ENCODE measurements at regions not wholly inside any gene's neighbourhood (a gene's known extent, or its start where the extent isn't known, plus 50 kb on each side); places are given as distances from the start of the nearest gene placed in this dataset.

DNA sequence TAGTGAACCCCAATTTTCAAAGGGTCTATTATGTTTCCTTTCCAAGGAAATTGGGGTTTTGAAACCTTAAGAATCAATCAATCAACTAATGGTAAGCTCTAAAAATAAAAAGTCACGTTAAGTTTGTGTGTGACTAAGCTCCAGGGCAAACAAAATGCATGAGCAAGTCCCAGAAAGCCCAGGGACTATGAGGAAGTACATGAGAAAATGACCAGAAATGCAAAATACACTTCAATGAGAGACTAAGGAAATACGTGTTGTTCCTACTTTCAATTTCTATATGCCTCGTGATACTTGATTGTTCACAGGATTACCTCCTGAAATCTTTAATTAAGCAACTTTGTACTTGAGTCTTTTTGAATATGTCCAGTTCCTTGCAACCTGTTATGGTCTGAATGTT is 684.4 kb upstream of the SYT4 start:
- TF ChIP-seq CTCF (IDR thresholded peaks at IDR 0.05; ENCODE audit: insufficient read depth, low read length, poor library complexity, severe bottlenecking) (no peak), EZH2phosphoT487 (conservative IDR thresholded peaks at IDR 0.05; ENCODE audit: low read length) (no peak)

Measured in SU-DHL-6 (cell line).